K562 (cell line): ENCODE measurements at regions not wholly inside any gene's neighbourhood (a gene's known extent, or its start where the extent isn't known, plus 50 kb on each side); places are given as distances from the start of the nearest gene placed in this dataset.

ENCODE experiments used
- ATAC-seq: fragments of 200-7000 bp; cut with Tn5 transposase; 3 replicates; pipeline ENCODE4 v1.9.1; 2020; ENCODE audit warnings: moderate library complexity
- BruUV-seq: library from RNA; stranded (reverse); fragments of 400-500 nt; replicated peaks from 2 replicates; lab custom pipeline; 2021; lab: Mats Ljungman, UMichigan
- CTCF ChIA-PET: fragments of 300-600 bp; formaldehyde crosslinking; extraction: SDS; loops from one replicate; lab custom pipeline; 2021; ENCODE audit warnings: low intra/inter-chr PET ratio; lab: Yijun Ruan, JAX
- POLR2A ChIA-PET: fragments of 300-600, 350-650 bp; sonication (Branson Sonifier 250); formaldehyde crosslinking; extraction: SDS; loops from one replicate; lab custom pipeline; 2021; ENCODE audit warnings: antibody characterized with exemption, inconsistent platforms; lab: Yijun Ruan, JAX
- DNase-seq, 4 experiments: peaks; one replicate each; pipeline versions ENCODE4 v3.0.0 to v3.0.0-alpha.2; 2011 to 2018; ENCODE audit warnings: low spot score in 3 of 4, mixed read lengths in 3 of 4; ENCODE audit errors: extremely low read depth in 1 of 4
- FAIRE-seq: peaks from 2 replicates; lab custom pipeline; 2011; peaks lifted over from hg19 to GRCh38; lab: Jason Lieb, UNC
- H2AFZ ChIP-seq: 2 replicates; pipeline ENCODE4 v1.6.0; 2011; ENCODE audit warnings: low read depth, low read length, control low read depth, inconsistent platforms
- H3K27ac ChIP-seq: fragments of 200-600 bp; 3 replicates; pipeline ENCODE4 v1.8.0; 2011; ENCODE audit warnings: low read depth, mild to moderate bottlenecking, control low read depth, inconsistent platforms, low read length, moderate library complexity, mixed read lengths; ENCODE audit errors: extremely low read depth
- H3K27me3 ChIP-seq, 2 experiments: fragments of 300-600 bp in 1 of 2; 2 replicates in 1 of 2; 3 replicates in 1 of 2; pipeline versions ENCODE4 v1.6.0 to v1.8.0; 2011; ENCODE audit warnings: inconsistent platforms in 2 of 2, low read length in 2 of 2, mild to moderate bottlenecking in 1 of 2, mixed read lengths in 1 of 2, moderate library complexity in 1 of 2; ENCODE audit not compliant: control insufficient read depth in 2 of 2, insufficient read depth in 2 of 2
- H3K36me3 ChIP-seq: fragments of 300-600 bp; 3 replicates; pipeline ENCODE4 v1.8.0; 2011; ENCODE audit warnings: mild to moderate bottlenecking, low read length, inconsistent platforms; ENCODE audit not compliant: control insufficient read depth, insufficient read depth
- H3K4me1 ChIP-seq, 2 experiments: fragments of 200-600 bp in 1 of 2; replicated peaks in 1 of 2; 2 replicates in 1 of 2; 3 replicates in 1 of 2; pipeline versions ENCODE4 v1.5.1 to v1.8.0; 2011; ENCODE audit warnings: inconsistent platforms in 2 of 2, low read length in 2 of 2, mild to moderate bottlenecking in 1 of 2, mixed read lengths in 1 of 2, moderate library complexity in 1 of 2; ENCODE audit not compliant: control insufficient read depth in 2 of 2, insufficient read depth in 2 of 2
- H3K4me2 ChIP-seq: 2 replicates; pipeline ENCODE4 v1.6.1; 2011; ENCODE audit warnings: low read length, control low read depth, inconsistent platforms, mixed read lengths; ENCODE audit not compliant: insufficient read depth
- H3K4me3 ChIP-seq: fragments of 200-600 bp; sonication (generic), shearing (Covaris generic); 2 replicates; pipeline ENCODE4 v1.5.1; 2016; ENCODE audit warnings: control low read depth, inconsistent platforms
- H3K79me2 ChIP-seq: fragments of 200-600 bp; 3 replicates; pipeline ENCODE4 v1.8.0; 2011; ENCODE audit warnings: low read length, inconsistent platforms; ENCODE audit not compliant: control insufficient read depth, insufficient read depth
- H3K9ac ChIP-seq, 2 experiments: 2 replicates each; pipeline versions ENCODE4 v1.6.0 to v1.6.1; 2011; ENCODE audit warnings: low read depth in 2 of 2, low read length in 2 of 2, control low read depth in 1 of 2, inconsistent platforms in 1 of 2, mild to moderate bottlenecking in 1 of 2, mixed read lengths in 1 of 2; ENCODE audit not compliant: insufficient read depth in 1 of 2
- H3K9me1 ChIP-seq: one replicate; pipeline ENCODE4 v1.6.0; 2011; ENCODE audit warnings: inconsistent platforms, mild to moderate bottlenecking, low read length, moderate library complexity; ENCODE audit not compliant: control insufficient read depth, insufficient read depth
- H3K9me3 ChIP-seq: replicated peaks from 2 replicates; pipeline ENCODE4 v1.5.1; 2011; ENCODE audit warnings: low read depth, low read length, inconsistent platforms; ENCODE audit not compliant: control insufficient read depth, insufficient read depth
- H4K20me1 ChIP-seq: replicated peaks from 2 replicates; pipeline ENCODE4 v1.6.1; 2011; ENCODE audit warnings: low read length, inconsistent platforms, mixed read lengths; ENCODE audit not compliant: control insufficient read depth, insufficient read depth
- CTCF ChIP-seq, 3 experiments: IDR thresholded peaks in 2 of 3; conservative IDR thresholded peaks in 1 of 3; 2 replicates each; pipeline ENCODE4 v1.5.1; 2011 to 2012; ENCODE audit warnings: low read length in 3 of 3, mild to moderate bottlenecking in 3 of 3, control low read depth in 2 of 3, improper control_type of control experiment in 1 of 3, inconsistent platforms in 1 of 3, low read depth in 1 of 3, mixed read lengths in 1 of 3, moderate library complexity in 1 of 3; ENCODE audit not compliant: insufficient read depth in 2 of 3
- CTCFL ChIP-seq: IDR thresholded peaks from 2 replicates; pipeline ENCODE4 v1.6.1; 2011; ENCODE audit warnings: borderline replicate concordance, low read depth, mild to moderate bottlenecking, moderate library complexity, low read length; ENCODE audit not compliant: insufficient read depth, poor library complexity, severe bottlenecking
- E2F1 ChIP-seq: sonication (generic); formaldehyde crosslinking; IDR thresholded peaks from 2 replicates; pipeline ENCODE4 v1.8.1; 2023; ENCODE audit warnings: mild to moderate bottlenecking, missing genetic modification reagents, moderate library complexity
- EP300 ChIP-seq: IDR thresholded peaks from 2 replicates; pipeline ENCODE4 v1.6.1; 2012; ENCODE audit warnings: low read length, improper control_type of control experiment
- KAT7 ChIP-seq: sonication (generic); formaldehyde crosslinking; IDR thresholded peaks from 2 replicates; pipeline ENCODE4 v1.8.0; 2022; ENCODE audit warnings: missing genetic modification reagents, mild to moderate bottlenecking, borderline replicate concordance
- SP2 ChIP-seq: IDR thresholded peaks from 2 replicates; pipeline ENCODE4 v1.6.1; 2011; ENCODE audit warnings: mild to moderate bottlenecking, low read depth, low read length, moderate library complexity; ENCODE audit not compliant: poor library complexity, severe bottlenecking; ENCODE audit errors: extremely low read depth
- ZSCAN32 ChIP-seq: fragments of 450-650 bp; formaldehyde crosslinking; IDR thresholded peaks from 2 replicates; pipeline ENCODE4 v1.4.0; 2020; ENCODE audit warnings: mild to moderate bottlenecking, moderate library complexity
- WGBS: fragments of 100-300 bp; shearing (Covaris generic); methylation state at CpG from one replicate; pipeline ENCODE4 v1.1.6; 2016; ENCODE audit warnings: low coverage, mixed read lengths; ENCODE audit not compliant: insufficient coverage; ENCODE audit errors: missing lambda C conversion rate; 5-methylcytosine and 5-hydroxymethylcytosine counted together
- in situ Hi-C: fragments of 300-500 bp; cut with MboI; formaldehyde crosslinking; loops from 4 replicates; pipeline ENCODE4 v1.15.0; 2018; ENCODE audit warnings: inconsistent platforms, mixed read lengths
- intact Hi-C: fragments of 100-400 bp; cut with micrococcal nuclease; formaldehyde crosslinking; loops from 2 replicates; pipeline ENCODE4 v1.14.2; 2022
- TF ChIP-seq, protein P1 (sequence below): fragments of 450-650 bp; IDR thresholded peaks from 2 replicates; pipeline ENCODE4 v1.6.1; 2016; ENCODE audit warnings: mild to moderate bottlenecking

- DNase-seq, result peak in 2 of 4 experiments; percentile 5 to 12
- no peak for TF ChIP-seq ZSCAN32
- TF ChIP-seq CTCFL, result peak; percentile 77
- TF ChIP-seq, protein P1, sequence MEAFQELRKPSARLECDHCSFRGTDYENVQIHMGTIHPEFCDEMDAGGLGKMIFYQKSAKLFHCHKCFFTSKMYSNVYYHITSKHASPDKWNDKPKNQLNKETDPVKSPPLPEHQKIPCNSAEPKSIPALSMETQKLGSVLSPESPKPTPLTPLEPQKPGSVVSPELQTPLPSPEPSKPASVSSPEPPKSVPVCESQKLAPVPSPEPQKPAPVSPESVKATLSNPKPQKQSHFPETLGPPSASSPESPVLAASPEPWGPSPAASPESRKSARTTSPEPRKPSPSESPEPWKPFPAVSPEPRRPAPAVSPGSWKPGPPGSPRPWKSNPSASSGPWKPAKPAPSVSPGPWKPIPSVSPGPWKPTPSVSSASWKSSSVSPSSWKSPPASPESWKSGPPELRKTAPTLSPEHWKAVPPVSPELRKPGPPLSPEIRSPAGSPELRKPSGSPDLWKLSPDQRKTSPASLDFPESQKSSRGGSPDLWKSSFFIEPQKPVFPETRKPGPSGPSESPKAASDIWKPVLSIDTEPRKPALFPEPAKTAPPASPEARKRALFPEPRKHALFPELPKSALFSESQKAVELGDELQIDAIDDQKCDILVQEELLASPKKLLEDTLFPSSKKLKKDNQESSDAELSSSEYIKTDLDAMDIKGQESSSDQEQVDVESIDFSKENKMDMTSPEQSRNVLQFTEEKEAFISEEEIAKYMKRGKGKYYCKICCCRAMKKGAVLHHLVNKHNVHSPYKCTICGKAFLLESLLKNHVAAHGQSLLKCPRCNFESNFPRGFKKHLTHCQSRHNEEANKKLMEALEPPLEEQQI, result no peak
- peak; percentile 17 to 26 (median 24); a peak in 2 of 6 replicates for TF ChIP-seq CTCF (IDR thresholded peaks at IDR 0.05 in 2 of 3, conservative IDR thresholded peaks at IDR 0.05 in 1 of 3; ENCODE audit: insufficient read depth in 2 of 3, low read depth in 1 of 3, low read length in 3 of 3)
- no peak for TF ChIP-seq E2F1 (CRISPR knock-in tag)
- no peak for TF ChIP-seq KAT7 (CRISPR knock-in tag)
- TF ChIP-seq SP2, result no peak
- TF ChIP-seq EP300, result no peak
Measured at GRCh38 chr2:199606193-199606780, 148.5 kb upstream of the SATB2 start.

More at GRCh38 chr2:199606193-199606780, 148.5 kb upstream of the SATB2 start:
- H3K4me3 ChIP-seq, result no peak overlapping the region
- peak; percentile 50; the same call in 1 of the 3 replicates for ATAC-seq
- ChIA-PET CTCF (no interaction called here), POLR2A (interaction anchor here (0.7 kb wide), 1 partner anchor 13 kb away, joined by 3 read pairs; no protein-coding TSS in a partner anchor)
- H3K27ac ChIP-seq, result no peak overlapping the region
- no peaks in the 10 kb centered on the region for H3K36me3 ChIP-seq
- peaks cover 0 to 11% of the 10 kb centered on the region in 2 experiments; a peak in 3 of 5 replicates for H3K27me3 ChIP-seq
- FAIRE-seq, result no peak
- H3K4me1 ChIP-seq, result peaks cover 0 to 6% of the 10 kb centered on the region in 2 experiments; a peak in 2 of 5 replicates
- H3K9me1 ChIP-seq, result no peaks in the 10 kb centered on the region
- H3K9me3 ChIP-seq, result no peaks in the 10 kb centered on the region
- WGBS, result 3% methylated on average over 4 of the region's 4 CpGs
- H2AFZ ChIP-seq, result peak overlapping the region; percentile 45; the same call in 1 of the 2 replicates
- no peaks in the 10 kb centered on the region for H3K79me2 ChIP-seq
- BruUV-seq, result no TSS peak
- H4K20me1 ChIP-seq, result no peaks in the 10 kb centered on the region
- no peak overlapping the region for H3K4me2 ChIP-seq
- intact Hi-C loops, result loop anchor here (10.0 kb wide), 1 partner anchor 129 kb away; no protein-coding TSS in a partner anchor
- in situ Hi-C loops, result no loop called here
- no peak overlapping the region for H3K9ac ChIP-seq
